RWPE2 (cell line): ENCODE measurements at regions not wholly inside any gene's neighbourhood (a gene's known extent, or its start where the extent isn't known, plus 50 kb on each side); places are given as distances from the start of the nearest gene placed in this dataset.

Experiments
- ATAC-seq: fragments of 200-7000 bp; cut with Tn5 transposase; 3 replicates; pipeline ENCODE4 v1.9.1; 2021; ENCODE audit warnings: low read depth
- DNase-seq: peaks from one replicate; pipeline ENCODE4 v3.0.0-alpha.2; 2020; ENCODE audit warnings: low spot score
- H3K27ac ChIP-seq: fragments of 450-650 bp; 2 replicates; pipeline ENCODE4 v1.5.1; 2017; ENCODE audit warnings: mild to moderate bottlenecking; ENCODE audit not compliant: poor library complexity, severe bottlenecking
- H3K27me3 ChIP-seq: fragments of 250-450 bp; sonication (Bioruptor Pico); 2 replicates; pipeline ENCODE4 v1.5.1; 2021; ENCODE audit warnings: mild to moderate bottlenecking, moderate library complexity; ENCODE audit not compliant: insufficient read depth, poor library complexity, severe bottlenecking
- H3K36me3 ChIP-seq: fragments of 250-450 bp; sonication (Bioruptor Pico); 2 replicates; pipeline ENCODE4 v1.5.1; 2020; ENCODE audit warnings: low read depth, mild to moderate bottlenecking, moderate library complexity
- H3K4me1 ChIP-seq: fragments of 250-450 bp; sonication (Bioruptor Pico); 2 replicates; pipeline ENCODE4 v1.5.1; 2021; ENCODE audit warnings: mild to moderate bottlenecking, moderate library complexity; ENCODE audit not compliant: insufficient read depth, poor library complexity, severe bottlenecking
- H3K4me3 ChIP-seq: fragments of 250-450 bp; sonication (Bioruptor Pico); 2 replicates; pipeline ENCODE4 v1.5.1; 2021; ENCODE audit warnings: mild to moderate bottlenecking, moderate library complexity; ENCODE audit not compliant: severe bottlenecking
- H3K9me3 ChIP-seq: fragments of 250-450 bp; sonication (Bioruptor Pico); 2 replicates; pipeline ENCODE4 v1.5.1; 2021; ENCODE audit warnings: mild to moderate bottlenecking, moderate library complexity; ENCODE audit not compliant: severe bottlenecking
- CTCF ChIP-seq: fragments of 450-650 bp; IDR thresholded peaks from one replicate; pipeline ENCODE4 v1.5.1; 2017; ENCODE audit warnings: mild to moderate bottlenecking, moderate library complexity; ENCODE audit not compliant: poor library complexity, severe bottlenecking

DNA sequence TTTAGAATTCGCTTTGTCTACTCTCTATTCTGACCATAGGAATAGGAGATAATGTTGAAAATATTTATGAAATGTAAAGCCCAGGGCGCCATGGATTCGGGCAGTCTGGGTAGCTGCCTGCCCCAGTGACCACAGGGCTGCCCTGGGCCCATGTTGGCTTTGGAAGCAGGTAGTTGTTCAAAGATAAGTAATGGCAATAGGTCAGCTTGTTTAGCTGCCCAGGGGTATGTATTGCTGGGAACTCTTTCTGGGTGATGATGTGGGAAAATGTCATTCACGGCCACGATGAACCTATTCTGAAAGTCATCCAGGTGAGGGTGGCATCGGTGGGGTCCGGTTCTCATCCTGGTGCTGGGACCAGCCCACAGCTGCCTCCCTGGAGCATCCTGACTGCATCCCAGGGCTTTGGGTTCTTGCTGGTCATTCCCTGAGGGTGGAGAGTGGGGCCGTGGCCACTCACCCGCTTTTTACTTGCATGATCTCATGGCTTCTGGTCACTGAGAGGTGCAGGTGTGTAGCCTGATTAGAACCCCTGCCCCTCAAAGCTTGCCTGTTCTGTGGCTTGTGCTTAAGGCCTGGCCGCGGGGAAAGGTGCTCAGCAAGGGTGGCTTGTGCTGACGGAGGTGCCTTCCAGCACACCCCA, 102.8 kb downstream of the ERMARD start:
- Histone ChIP-seq H3K27me3 (no peaks in the 10 kb centered on the region), H3K9me3 (no peaks in the 10 kb centered on the region), H3K4me1 (peaks cover 8% of the 10 kb centered on the region), H3K4me3 (no peak overlapping the region), H3K27ac (no peak overlapping the region), H3K36me3 (no peaks in the 10 kb centered on the region)
- TF ChIP-seq CTCF, result no peak
- DNase-seq (no peak), ATAC-seq (no peak)

GRCh38 chr6:169853196-169854082, 102.0 kb downstream of the ERMARD start:
- no peaks in the 10 kb centered on the region for H3K36me3 ChIP-seq
- H3K4me1 ChIP-seq, result peaks cover 8% of the 10 kb centered on the region
- ATAC-seq (no peak), DNase-seq (no peak)
- H3K27ac ChIP-seq, result no peak overlapping the region
- no peak for TF ChIP-seq CTCF
- no peak overlapping the region for H3K4me3 ChIP-seq
- H3K27me3 ChIP-seq, result no peaks in the 10 kb centered on the region
- no peaks in the 10 kb centered on the region for H3K9me3 ChIP-seq

DNA sequence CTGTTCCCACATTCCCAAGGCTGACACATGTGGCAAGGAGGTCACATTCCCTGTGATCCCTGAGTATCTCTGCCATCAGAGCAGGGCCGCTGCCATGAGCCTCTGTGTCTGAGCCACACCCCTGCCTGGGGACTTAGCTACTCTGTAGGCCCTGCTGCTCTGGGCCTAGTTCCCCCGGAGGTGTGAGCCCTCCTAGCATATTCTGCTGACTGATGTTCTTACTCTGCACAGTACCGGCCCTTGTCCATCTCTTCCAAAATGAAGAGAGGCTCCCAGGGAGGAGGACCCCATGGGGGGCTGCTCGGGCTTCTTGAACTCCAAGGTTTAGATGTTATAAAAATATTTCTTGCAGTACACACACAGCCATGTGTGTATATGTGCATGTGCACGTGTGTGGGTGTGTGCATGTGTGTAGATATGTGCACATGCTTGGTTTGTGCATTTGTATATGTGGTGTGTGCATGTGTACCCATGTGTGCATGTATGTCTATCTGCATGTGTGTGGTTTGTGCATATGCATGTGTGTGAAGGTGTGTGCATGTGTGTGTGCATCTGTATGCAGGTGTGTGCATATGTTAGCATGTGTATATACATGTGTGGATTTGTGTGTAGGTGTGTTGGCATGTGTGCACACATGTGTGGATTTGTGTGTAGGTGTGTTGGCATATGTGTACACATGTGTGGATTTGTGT, 101.2 kb downstream of the ERMARD start:
- no peak for TF ChIP-seq CTCF
- Histone ChIP-seq H3K27ac (peak overlapping the region; percentile 52), H3K27me3 (no peaks in the 10 kb centered on the region), H3K9me3 (no peaks in the 10 kb centered on the region), H3K4me3 (no peak overlapping the region), H3K36me3 (no peaks in the 10 kb centered on the region), H3K4me1 (peaks cover 8% of the 10 kb centered on the region)
- DNase-seq (no peak), ATAC-seq (no peak)

DNA sequence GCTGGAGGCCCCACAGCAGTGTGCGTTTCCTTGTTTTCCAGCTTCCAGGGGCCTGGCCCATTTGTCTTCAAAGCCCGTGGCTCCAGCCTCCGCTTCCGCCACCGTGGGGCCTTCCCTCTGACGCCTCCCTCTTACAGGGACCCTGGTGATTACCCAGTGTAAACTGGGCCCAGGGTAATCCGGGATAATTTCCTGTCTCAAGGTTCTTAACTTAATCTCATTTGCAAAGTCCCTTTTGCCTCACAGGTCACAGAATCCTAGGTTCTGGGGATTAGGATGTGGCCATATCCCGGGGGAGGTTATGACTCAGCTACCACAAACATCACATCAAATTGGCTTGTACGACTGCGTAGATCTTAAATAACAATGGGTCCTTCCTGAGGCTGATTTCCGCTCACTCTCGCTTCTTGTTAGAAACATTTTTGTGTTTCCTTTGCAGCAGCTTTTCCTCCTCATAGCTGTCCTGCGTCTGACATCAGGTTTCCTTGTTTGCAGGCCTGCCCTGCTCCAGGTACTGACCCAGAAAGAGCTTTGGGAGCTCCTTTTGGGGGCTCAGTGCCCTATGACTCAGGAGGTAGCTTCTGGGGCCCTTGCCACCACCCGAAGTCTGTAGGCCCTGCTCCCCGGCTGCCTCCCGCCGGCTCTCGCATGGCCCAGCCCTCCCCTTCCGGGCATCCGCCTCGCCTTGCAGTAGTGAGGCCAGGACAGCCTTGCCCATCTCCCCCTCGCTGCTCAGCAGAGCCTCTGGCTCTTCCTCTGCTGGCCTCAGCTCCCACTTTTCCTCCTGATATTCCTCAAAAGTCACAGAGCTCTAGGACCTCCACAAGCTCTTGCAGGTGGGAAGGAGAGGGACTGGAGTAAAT, 100.5 kb downstream of the ERMARD start:
- no peaks in the 10 kb centered on the region for H3K9me3 ChIP-seq
- no peaks in the 10 kb centered on the region for H3K27me3 ChIP-seq
- DNase-seq (peak; percentile 49), ATAC-seq (peak; percentile 84)
- peak overlapping the region; percentile 52 for H3K27ac ChIP-seq
- TF ChIP-seq CTCF, result no peak
- no peaks in the 10 kb centered on the region for H3K36me3 ChIP-seq
- H3K4me1 ChIP-seq, result peaks cover 8% of the 10 kb centered on the region
- H3K4me3 ChIP-seq, result no peak overlapping the region
